ENCODE measurements at regions not wholly inside any gene's neighbourhood (a gene's known extent, or its start where the extent isn't known, plus 50 kb on each side); places are given as distances from the start of the nearest gene placed in this dataset.

DNA sequence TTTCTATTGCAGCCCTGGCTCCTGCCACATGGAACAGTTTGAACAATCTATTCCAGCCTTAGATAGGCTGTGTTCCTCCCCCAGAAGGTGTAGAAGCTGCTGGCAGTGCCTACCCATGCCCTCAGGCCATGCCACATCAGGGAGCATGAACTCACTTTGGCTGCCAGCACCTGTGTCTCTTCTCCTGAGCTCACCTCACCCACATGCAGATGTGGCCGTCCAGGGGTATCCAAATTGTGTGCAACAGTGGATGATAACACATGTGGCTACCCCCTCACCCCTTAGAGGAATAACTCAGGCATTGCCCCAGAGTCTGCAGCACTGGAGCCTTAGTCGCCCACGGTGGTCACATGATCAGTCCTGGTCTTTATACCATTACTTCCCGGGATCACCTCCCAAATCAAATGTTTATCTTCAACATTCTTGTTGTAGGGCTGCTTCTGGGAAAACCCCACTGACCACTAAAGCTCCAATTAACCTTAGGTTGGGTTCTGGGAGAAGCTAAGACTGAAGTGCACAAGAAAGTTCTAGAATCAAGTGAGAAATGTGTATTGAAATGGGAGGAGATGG, 110.4 kb downstream of the BANF2 start:
- no peak for DNase-seq

DNA sequence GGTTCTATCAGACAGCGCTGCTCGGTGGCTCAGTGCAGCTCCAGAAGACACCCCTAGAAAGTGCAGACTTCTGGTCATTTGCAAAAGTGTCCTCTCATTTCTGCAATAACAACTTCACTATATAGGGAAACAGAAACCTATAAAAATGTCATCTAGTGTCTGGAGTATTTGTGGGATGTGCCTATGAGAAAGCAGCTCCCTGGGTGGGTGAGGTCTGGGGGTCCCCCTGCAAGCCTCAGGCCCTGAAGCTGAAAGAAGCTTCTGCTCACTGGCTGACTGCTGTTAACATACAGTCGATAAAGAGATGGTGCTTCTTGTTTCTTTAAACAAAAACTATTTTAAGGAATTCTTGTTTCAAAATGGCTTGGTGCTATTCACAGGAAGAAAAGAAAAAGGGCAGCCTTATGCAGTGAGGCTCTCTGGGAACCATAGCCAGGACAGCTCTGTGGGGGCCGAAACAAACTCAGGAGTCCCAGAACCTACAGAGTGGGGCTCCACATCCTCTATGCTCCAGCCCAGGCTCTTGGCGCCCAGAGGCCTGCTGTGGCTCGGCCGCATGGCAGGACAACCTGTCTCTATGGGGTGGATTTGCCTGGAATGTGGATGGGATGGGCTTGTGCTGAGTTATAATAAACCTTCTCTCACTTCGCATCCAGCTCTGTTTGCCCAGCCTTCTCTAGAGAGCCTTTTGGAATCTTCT, 109.7 kb downstream of the BANF2 start:
- no peak for DNase-seq

DNA sequence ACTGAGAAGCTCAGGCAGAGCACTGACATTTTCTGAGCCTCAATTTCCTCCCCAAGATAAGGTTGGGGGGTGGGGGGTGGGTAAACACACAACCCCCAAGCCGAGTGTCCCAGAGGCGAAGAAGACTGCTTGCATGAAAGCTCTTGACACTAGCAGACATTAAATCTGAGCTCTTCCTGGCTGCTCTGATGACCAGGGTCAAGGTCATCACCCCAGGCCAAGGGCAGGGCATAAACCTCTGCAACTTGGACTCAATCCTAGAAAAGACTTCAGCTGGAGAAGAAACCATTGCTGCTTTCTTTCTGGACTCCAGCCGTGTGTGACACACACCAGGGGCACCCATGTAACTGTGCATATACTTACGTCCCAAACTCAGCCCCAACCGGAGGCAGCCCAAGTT, 109.0 kb downstream of the BANF2 start:
- DNase-seq: no peak

DNA sequence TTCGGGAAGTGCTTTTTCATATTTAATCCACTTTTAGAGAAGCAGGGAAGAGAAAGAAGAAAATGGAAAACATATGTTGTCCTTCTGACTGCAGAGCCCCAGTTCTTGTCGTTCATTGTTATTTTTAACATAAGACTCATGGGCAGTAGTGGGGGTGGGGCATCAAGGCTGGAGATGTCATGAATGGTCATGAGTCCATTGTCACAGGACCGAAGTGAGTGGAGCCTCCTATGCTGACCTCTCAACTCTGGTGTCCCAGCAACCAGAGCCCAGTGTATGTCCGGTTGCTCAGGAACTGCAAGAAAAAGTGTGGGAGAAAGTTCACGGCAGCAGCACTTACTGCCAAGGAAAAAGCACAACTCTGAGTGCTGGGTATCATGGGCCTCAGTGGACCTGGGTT, 108.6 kb downstream of the BANF2 start:
- DNase-seq: no peak

DNA sequence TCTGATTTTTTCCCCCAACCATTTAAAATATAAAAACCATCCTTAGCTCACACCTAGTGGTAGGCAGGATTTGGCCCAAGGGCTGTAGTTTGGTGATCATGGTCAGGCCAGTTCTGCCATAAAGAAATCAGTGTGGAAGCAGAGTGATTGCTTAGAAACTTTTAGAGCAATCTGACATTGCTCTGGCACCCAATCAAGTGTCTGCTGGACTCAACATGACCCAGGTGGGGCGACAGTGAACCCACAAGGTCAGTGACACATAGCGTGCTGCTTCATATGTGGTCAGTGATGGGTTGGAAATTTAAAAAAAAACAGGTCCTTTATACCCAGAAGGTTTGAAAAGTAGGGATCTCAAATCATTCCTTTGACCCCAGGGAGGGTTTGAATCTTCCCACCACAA, 107.9 kb downstream of the BANF2 start:
- DNase-seq: no peak

DNA sequence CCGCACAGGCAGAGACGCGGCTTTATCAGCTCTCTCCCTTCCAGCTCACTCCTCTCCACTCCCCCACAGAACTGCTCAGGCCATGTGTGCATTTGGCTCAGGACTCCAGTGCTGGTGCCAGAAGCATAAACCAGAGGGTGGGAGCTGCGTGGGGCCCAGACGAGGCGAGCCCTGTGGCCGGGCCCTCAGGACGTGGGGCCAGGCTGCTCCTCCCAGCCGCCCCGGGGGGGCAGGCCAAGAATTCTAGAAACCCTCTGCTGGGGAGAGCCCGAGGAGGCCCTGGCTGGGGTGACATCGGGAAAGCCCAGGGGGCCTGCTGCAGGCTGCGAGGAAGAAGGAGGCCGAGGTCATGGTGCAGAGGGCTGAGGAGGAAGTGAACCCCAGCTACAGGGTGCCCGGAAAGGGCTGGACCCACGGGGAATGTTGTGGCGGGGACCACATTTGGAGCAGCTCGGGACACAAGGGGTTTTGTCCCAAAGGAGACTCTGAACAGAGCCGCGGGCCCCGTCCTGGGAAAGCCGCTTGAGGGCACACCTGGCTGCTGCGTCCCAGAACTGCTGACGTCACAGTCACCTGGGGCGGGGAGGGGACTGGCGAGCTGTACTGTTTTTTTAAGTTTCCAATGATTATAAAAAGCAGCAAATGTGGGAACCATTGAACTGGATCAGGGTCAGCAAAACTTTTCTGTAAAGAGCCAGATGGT, 107.1 kb downstream of the BANF2 start:
- DNase-seq: no peak

DNA sequence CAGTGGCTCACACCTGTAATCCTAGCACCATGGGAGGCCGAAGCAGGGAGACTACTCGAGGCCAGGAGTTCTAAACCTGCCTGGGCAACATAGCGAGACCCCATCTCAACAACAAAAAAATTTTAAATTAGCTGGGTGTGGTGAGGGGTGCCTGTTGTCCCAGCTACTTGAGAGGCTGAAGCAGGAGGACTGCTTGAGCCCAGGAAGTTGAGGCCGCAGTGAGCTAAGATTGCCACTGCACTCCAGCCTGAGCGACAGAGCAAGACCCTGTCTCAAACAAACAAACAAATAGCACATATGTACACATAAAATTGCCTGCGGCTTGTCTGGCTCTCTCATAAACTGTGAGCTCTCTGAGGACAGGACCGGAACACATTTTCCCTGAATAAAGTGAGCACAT, 106.3 kb downstream of the BANF2 start:
- no peak for DNase-seq

DNA sequence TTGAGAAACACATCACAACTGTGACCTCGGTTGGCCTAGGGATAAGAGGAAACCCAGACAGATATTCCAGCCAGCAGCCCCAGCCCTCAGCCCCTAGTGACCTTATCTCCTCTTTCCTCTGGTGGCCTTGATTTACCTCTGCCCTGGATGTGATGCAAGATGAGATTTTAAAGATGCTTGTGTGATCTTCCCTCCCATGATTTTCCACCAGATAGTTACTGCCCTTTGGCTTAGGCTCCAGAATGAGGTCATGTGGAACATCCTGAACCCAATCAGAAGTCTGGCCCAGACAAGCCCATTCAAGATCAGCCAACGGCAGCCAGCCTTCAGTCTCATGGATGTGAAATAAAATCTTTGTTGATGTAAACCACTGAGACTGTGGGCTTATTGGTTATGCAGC, 104.0 kb downstream of the BANF2 start:
- no peak for DNase-seq

DNA sequence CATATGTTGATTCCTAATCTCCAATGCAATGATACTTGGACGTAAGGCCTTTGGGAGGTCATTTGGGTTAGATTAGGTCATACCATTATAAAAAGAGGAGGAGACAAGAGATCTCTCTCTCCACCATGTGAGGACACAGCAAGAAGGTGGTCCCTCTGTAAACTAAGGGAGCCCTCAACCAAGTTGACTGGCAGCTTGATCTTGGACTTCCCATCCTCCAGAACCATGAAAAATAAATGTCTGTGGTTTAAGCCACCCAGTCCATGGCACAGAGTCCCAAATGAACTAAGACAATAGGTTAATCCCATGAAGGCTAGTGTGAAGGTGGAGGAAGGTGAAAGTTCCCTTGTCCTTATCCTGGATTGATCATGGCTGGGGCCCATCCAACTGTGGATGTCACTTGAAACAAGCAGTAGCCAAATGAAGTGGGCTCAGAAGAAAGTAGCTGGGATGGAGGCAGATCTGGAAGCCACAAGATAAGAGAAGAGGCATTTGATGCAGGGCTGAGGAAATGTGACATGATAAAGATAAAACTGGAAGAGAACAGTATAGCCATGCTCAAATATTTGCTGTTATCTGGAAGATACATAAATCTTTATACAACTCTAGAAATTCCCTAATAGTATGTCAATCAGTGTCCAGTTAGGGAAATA, 99.9 kb downstream of the BANF2 start:
- DNase-seq: no peak

DNA sequence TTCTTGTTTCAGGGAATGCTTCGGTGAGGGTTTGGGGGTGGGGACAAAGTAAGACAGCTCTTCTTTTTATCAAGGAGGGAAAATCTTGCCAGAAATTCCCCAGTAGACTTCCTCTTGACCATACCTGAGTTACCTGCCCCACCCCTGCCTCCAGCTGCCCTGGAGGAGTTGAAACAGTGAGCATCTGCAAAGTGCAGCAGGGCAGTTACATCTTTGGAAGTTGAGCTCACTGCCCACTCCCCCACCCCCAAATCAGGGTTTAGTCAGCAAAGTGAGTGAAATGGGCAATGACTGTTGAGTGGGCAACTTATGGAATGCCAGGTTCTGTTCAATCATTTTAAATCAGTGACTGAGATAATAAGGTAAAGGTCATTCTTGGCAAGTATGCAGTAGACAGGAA, 98.8 kb downstream of the BANF2 start:
- DNase-seq: no peak

DNA sequence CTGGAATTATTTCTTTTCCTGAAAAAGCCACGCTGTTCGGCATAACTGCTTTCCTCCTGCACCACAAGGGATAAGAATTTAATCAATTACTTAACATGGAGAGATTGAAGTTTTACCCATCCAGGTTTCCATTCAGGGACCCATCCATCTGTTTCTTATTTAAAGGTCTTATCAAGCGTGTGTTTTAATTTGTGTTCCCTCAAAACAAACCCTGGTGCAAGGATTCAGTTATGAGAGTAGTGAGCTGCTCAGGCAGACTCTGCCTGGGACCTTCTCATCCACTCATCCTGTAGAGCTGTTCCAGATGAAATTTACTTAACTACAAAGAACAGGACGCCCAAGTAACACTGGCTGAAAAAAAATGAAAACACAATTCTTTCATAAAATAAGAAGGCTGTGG, 97.8 kb downstream of the BANF2 start:
- DNase-seq: no peak

DNA sequence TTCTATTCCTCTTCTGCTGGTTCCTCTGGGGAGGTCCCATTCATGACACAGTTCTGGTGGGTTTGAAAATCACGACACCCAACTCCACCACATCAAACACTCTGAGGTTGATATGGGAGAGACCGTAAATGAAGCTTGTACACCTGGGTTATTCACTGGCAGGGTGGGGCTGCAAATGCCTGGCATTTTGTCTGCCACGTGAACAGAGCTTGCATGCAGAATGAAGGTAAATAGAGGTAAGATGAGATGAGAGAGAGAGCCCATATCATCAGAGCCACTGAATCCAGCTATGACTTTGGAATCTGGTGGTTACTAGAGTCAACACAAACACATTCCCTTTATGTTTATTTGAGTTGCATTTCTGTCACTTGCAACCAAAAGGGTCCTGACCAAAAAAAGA, 97.4 kb downstream of the BANF2 start:
- no peak for DNase-seq

DNA sequence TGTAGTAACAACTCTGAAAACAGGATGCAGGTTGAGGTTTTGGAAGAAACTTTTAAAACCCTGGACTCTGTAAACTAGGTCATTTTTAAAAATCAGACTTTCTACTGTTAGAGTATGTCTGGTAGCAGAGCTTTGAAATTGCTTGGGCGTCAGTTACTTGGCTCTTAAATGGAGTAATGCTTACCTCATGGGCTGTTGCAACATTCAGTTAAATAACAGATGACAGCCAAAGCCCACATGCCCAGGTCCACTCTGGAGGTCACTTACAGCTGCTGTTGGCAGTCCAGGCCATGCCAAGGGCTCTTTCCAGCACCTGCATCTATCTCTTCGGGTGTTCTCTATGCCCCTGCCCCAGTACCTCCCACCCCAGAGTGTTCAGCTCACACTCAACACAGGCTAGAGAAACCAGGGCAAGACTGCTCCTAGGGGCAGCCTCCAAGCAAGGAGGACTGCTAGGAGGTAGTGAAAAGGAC, 96.4 kb downstream of the BANF2 start:
- DNase-seq: no peak

DNA sequence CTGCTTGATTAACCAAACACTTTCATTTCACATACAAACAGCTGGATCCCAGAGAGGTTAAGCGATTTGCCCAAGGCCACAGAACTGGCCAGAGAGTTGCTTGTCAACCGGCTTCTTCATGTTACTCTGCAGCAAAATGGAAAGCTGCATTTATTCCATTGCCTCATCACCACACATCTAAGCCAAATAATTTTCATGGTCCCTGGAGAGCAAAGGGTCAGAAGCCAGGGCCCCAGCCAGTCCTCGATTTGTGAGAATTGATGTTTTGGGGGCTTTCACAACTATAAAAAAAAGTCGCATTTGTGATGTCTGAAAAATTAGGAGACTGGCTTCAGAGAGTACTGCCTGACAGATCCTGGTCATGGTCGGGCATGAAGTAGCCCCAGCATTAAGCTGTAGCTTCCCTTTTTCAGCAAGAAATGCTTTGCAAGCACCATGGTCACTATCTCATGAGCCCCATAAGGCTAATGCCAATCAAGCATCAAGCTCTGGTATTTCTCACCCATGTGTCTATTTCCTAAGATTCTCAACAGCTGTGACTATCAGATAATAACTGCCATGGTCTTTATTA, 95.8 kb downstream of the BANF2 start:
- no peak for DNase-seq

DNA sequence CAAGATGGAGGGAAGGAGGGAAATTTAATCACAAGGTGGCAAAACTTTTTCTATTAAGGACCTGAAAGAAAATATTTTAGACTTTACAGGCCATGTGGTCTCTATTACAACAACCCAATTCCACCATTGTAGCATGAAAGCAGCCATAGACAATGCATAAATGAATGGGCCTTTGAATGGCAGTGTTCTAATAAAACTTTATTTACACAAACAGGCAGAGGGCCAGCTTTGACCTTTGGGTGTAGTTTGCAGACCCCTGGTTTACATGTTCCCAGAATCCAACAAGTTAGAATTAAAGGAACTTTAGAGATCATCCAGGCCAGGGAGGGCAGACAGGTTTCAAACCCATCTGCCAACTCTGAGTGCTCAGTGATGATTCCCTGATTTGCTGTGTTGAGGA, 95.2 kb downstream of the BANF2 start:
- no peak for DNase-seq

DNA sequence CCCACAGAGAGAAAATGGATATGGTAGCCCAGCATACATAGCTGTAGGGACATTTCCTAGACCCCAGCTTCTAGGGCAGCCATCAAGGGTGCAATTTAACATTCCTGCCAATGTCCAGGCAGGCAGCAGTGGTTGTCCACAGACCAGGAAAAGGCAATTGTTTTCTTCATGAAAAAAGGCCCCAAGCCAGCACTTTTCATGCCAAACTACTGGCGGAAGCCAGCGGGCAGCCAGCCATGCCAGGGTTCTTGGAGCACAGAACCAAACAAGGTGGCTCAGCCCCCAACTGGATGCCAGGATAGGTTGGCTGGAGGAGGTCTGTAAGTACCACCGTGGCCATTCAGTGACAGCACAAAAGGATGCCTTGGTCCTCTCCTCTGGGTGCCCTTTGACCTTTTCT, 94.6 kb downstream of the BANF2 start:
- DNase-seq: no peak

DNA sequence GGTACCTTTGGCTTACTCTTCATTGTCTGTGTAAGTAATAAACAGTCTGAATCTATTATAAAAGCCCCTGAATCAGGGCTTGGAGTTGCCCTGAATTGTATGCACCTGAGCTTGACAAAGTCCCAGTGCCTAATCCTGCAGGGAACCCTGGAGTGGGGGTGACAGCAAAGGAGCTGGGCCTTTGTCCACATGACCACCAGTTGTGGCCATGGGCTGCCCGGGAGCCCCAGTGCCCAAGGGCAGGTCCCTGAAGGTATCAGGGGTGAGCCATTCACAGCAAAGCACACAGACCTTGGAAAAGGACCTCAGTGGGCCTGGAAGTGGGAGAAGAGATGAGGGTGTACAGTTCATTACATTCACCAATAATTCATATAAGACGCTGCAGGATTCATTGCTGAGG, 94.2 kb downstream of the BANF2 start:
- DNase-seq: no peak

DNA sequence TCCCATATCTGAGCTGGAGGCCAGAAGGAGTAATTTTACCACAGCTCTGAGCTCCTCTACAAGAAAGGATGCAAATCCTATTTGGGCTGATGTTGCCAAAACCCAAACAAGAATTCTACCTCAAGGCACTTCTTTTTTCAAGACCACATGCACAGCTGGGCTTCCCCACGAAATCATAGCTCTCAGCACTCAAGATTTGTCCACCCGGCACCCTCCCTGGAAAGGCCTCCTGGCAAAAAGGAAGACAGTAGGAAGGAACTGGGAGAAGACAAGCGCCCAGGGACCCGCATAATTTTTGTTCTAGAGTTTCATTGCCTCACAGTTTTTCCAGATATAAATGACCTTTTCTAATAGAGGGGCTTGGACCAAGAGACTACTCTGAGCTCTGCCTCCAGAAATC, 90.5 kb downstream of the BANF2 start:
- no peak for DNase-seq

DNA sequence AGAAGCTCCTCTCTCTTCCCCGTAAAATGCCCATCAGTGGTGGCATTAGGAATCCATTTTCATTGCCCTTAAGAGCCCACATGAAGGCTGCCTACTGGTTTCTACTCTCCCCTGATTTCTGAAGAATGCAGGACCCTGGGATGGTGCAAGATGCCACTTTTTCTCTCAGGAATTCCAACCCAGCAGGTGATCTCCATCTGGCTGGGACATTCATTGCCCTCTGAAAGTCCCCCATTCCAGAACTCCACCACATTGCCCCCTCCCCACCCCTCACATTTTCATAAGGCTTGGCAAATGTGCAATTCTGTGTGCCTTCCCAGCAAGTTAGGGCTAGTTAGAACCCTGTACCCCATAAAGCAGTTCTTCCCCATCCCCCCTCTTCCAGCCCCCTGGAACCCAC, 88.0 kb downstream of the BANF2 start:
- DNase-seq: no peak

DNA sequence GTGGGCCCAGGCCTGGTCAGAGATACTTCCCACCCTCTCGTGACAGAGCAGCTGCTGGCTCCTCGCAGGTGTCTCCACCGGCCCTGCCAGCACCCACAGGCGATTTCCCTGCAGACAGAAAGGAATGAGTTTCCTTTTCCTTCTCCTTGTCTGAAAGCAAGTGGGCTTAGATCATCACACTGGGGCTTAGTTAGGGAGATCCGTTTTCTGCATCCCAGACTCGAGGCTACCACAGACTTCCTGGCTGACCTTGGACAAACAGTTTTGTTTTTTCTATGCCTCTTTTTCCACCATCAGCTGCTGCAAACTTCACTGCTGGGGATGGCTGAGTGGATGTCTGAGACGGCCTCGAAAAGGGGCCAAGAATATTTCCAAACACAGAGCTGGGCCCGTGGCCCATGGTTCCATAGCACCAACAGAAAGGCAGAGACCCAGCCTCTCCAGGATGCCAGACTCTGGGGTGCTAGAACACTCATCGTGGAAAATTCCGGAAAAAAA, 86.5 kb downstream of the BANF2 start:
- no peak for DNase-seq

Measured in CD4-positive, alpha-beta T cell treated with Interleukin-6 for 4 hours (primary cell).